HG03025 (cell line): ENCODE measurements at regions not wholly inside any gene's neighbourhood (a gene's known extent, or its start where the extent isn't known, plus 50 kb on each side); places are given as distances from the start of the nearest gene placed in this dataset.
"Not testable (repeated sequence)": the region's sequence is repeated elsewhere in the genome, so short reads cannot be mapped to it uniquely, and the experiment has no call there.

Source experiments
- ATAC-seq: cut with Tn5 transposase; IDR thresholded peaks from one replicate; pipeline ENCODE4 v1.9.1; 2021; ENCODE audit warnings: mild to moderate bottlenecking, moderate library complexity; ENCODE audit not compliant: unreplicated experiment, low FRiP score

- ATAC-seq: peak; percentile 8
Observed at GRCh38 chr2:187775196-187775595, 221.0 kb upstream of the TFPI start.

- no peak for ATAC-seq
Observed at GRCh38 chr2:187775651-187776050, 221.4 kb upstream of the TFPI start.

GRCh38 chr2:187782301-187782700 is 228.1 kb upstream of the TFPI start:
- ATAC-seq: no peak

GRCh38 chr2:187783446-187783845 is 229.2 kb upstream of the TFPI start:
- no peak for ATAC-seq

GRCh38 chr2:187784138-187784537 is 229.9 kb upstream of the TFPI start:
- not testable (repeated sequence) for ATAC-seq

- ATAC-seq: no peak
Observed at GRCh38 chr2:187799601-187800000, 245.4 kb upstream of the TFPI start.

- ATAC-seq: no peak
Observed at GRCh38 chr2:187803816-187804215, 249.6 kb upstream of the TFPI start.

- ATAC-seq: no peak
Observed at GRCh38 chr2:187815113-187815512, 260.9 kb upstream of the TFPI start.

GRCh38 chr2:187819624-187820023 is 265.4 kb upstream of the TFPI start:
- no peak for ATAC-seq

- ATAC-seq: no peak
Observed at GRCh38 chr2:187825108-187825507, 270.9 kb upstream of the TFPI start.

- ATAC-seq: no peak
Observed at GRCh38 chr2:187826023-187826422, 271.8 kb upstream of the TFPI start.

- no peak for ATAC-seq
Observed at GRCh38 chr2:187834787-187835186, 280.6 kb upstream of the TFPI start.

GRCh38 chr2:187838690-187839089 is 284.5 kb upstream of the TFPI start:
- no peak for ATAC-seq

- no peak for ATAC-seq
Observed at GRCh38 chr2:187842315-187842714, 288.1 kb upstream of the TFPI start.

- no peak for ATAC-seq
Observed at GRCh38 chr2:187842978-187843847, 289.0 kb upstream of the TFPI start.

- ATAC-seq: no peak
Observed at GRCh38 chr2:187847245-187848208, 293.3 kb upstream of the TFPI start.

- ATAC-seq: no peak
Observed at GRCh38 chr2:187851955-187852561, 297.8 kb upstream of the TFPI start.

GRCh38 chr2:187853381-187853791 is 299.2 kb upstream of the TFPI start:
- no peak for ATAC-seq

GRCh38 chr2:187854801-187855200 is 300.6 kb upstream of the TFPI start:
- ATAC-seq: no peak

GRCh38 chr2:187855689-187856088 is 301.5 kb upstream of the TFPI start:
- ATAC-seq: no peak

- ATAC-seq: no peak
Observed at GRCh38 chr2:187857826-187858225, 303.6 kb upstream of the TFPI start.
